HL-60 (cell line): ENCODE measurements at regions not wholly inside any gene's neighbourhood (a gene's known extent, or its start where the extent isn't known, plus 50 kb on each side); places are given as distances from the start of the nearest gene placed in this dataset.
A peak's percentile ranks its signal among the peaks of the same experiment; 100 is the strongest.

Experiments used
- CTCF ChIP-seq: IDR thresholded peaks from one replicate; pipeline ENCODE4 v1.5.1; 2011; ENCODE audit warnings: low read length, control low read depth, inconsistent platforms; ENCODE audit not compliant: insufficient read depth
- GABPA ChIP-seq: IDR thresholded peaks from 2 replicates; pipeline ENCODE4 v1.6.1; 2012; ENCODE audit warnings: low read depth
- POLR2AphosphoS5 ChIP-seq: IDR thresholded peaks from 2 replicates; pipeline ENCODE4 v1.6.1; 2012; ENCODE audit warnings: low read depth
- REST ChIP-seq: IDR thresholded peaks from 2 replicates; pipeline ENCODE4 v1.6.1; 2012; ENCODE audit warnings: low read depth; ENCODE audit not compliant: insufficient replicate concordance
- SPI1 ChIP-seq: IDR thresholded peaks from 2 replicates; pipeline ENCODE4 v1.6.1; 2012; ENCODE audit warnings: low read depth, mild to moderate bottlenecking, borderline replicate concordance

DNA sequence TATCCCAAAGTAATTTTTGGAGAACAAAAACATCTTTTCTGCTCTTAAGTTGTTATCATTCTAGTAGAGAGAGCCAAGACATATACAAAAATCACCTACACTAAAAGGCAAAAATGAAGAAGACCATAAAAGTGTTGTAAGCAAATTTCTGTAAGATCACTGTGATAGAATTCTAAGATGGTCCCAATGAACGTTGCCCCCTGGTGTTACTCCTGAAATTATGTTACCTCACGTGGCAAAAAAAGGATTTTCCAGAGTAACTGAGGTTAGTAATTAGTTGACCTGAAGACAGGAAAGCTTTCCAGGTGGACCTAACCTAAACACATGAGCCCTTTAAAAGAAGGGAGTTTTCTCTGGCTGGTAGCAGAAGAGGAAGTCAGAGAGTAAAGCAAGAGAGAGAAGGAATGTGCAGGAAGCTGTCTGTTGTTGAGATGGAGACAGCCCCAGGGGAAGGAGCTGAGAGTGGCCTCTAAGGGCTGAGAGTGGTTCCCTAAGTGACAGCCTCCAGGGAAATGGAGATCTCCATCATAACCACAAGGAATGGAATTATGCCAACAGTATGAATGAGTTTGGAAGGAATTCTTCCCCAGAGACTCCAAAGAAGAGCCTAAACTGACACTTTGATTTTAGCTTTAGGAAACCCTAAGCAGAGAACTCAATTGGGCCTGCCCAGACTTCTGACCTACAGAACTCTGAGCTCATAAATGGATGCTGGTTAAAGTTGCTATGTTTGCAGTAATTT is 205.9 kb downstream of the CD47 start:
- TF ChIP-seq POLR2AphosphoS5 (no peak), CTCF (no peak), GABPA (no peak), REST (no peak), SPI1 (peak; percentile 61)
